NCI-H2029 treated with DMSO at 0.1 percent for 48 hours (cell line): ENCODE measurements at regions not wholly inside any gene's neighbourhood (a gene's known extent, or its start where the extent isn't known, plus 50 kb on each side); places are given as distances from the start of the nearest gene placed in this dataset.

Experiments used
- DNase-seq: peaks from one replicate; lab custom pipeline; 2025; lab: John Stamatoyannopoulos, UW

GRCh38 chr15:95085056-95085455 is 853.7 kb downstream of the MCTP2 start:
- no peak for DNase-seq

- DNase-seq, result no peak
Observed at GRCh38 chr15:95086531-95087252, 855.3 kb downstream of the MCTP2 start.

GRCh38 chr15:95087253-95087609 is 855.9 kb downstream of the MCTP2 start:
- no peak for DNase-seq

GRCh38 chr15:95091444-95091843 is 860.1 kb downstream of the MCTP2 start:
- no peak for DNase-seq

GRCh38 chr15:95095250-95095649 is 863.9 kb downstream of the MCTP2 start:
- DNase-seq, result no peak

GRCh38 chr15:95096651-95097050 is 865.3 kb downstream of the MCTP2 start:
- no peak for DNase-seq

GRCh38 chr15:95097361-95097760 is 866.0 kb downstream of the MCTP2 start:
- no peak for DNase-seq

GRCh38 chr15:95105229-95105628 is 873.9 kb downstream of the MCTP2 start:
- DNase-seq, result no peak

GRCh38 chr15:95106801-95107200 is 875.4 kb downstream of the MCTP2 start:
- DNase-seq, result no peak

- DNase-seq, result no peak
Observed at GRCh38 chr15:95108673-95109072, 877.3 kb downstream of the MCTP2 start.

GRCh38 chr15:95111969-95112368 is 880.6 kb downstream of the MCTP2 start:
- DNase-seq, result no peak

- DNase-seq, result no peak
Observed at GRCh38 chr15:95113041-95113440, 881.7 kb downstream of the MCTP2 start.

- DNase-seq, result no peak
Observed at GRCh38 chr15:95119041-95119610, 887.8 kb downstream of the MCTP2 start.

GRCh38 chr15:95120595-95120994 is 889.2 kb downstream of the MCTP2 start:
- DNase-seq, result no peak

- no peak for DNase-seq
Observed at GRCh38 chr15:95121191-95121590, 889.8 kb downstream of the MCTP2 start.

GRCh38 chr15:95125803-95126202 is 894.4 kb downstream of the MCTP2 start:
- DNase-seq, result no peak

GRCh38 chr15:95127356-95127755 is 896.0 kb downstream of the MCTP2 start:
- DNase-seq, result no peak

GRCh38 chr15:95129574-95129973 is 898.2 kb downstream of the MCTP2 start:
- DNase-seq, result no peak

GRCh38 chr15:95131131-95131556 is 899.8 kb downstream of the MCTP2 start:
- DNase-seq, result no peak

GRCh38 chr15:95132774-95133173 is 901.4 kb downstream of the MCTP2 start:
- DNase-seq, result no peak

GRCh38 chr15:95134431-95135110 is 903.2 kb downstream of the MCTP2 start:
- no peak for DNase-seq

GRCh38 chr15:95138604-95139270 is 907.4 kb downstream of the MCTP2 start:
- DNase-seq, result no peak

- no peak for DNase-seq
Observed at GRCh38 chr15:95141486-95141885, 910.1 kb downstream of the MCTP2 start.
